Nephron (organoid): ENCODE measurements at regions not wholly inside any gene's neighbourhood (a gene's known extent, or its start where the extent isn't known, plus 50 kb on each side); places are given as distances from the start of the nearest gene placed in this dataset.
A peak's percentile ranks its signal among the peaks of the same experiment; 100 is the strongest.

Experiments used
- H3K27ac Mint-ChIP-seq, 3 experiments: 2 replicates each; pipeline ENCODE4 v1.8.0; 2020; ENCODE audit warnings: mixed read lengths in 3 of 3, mild to moderate bottlenecking in 2 of 3, moderate library complexity in 1 of 3
- H3K27me3 Mint-ChIP-seq: 2 replicates; pipeline ENCODE4 v1.8.0; 2021; ENCODE audit warnings: low read depth, mild to moderate bottlenecking, moderate library complexity, mixed read lengths
- H3K36me3 Mint-ChIP-seq: 2 replicates; pipeline ENCODE4 v1.8.0; 2020; ENCODE audit warnings: low read depth, mixed read lengths
- H3K4me1 Mint-ChIP-seq: 2 replicates; pipeline ENCODE4 v1.8.0; 2020; ENCODE audit warnings: mixed read lengths
- H3K4me3 Mint-ChIP-seq, 3 experiments: 2 replicates each; pipeline ENCODE4 v1.8.0; 2020; ENCODE audit warnings: mild to moderate bottlenecking in 3 of 3, mixed read lengths in 3 of 3, moderate library complexity in 2 of 3
- H3K9me3 Mint-ChIP-seq: 2 replicates; pipeline ENCODE4 v1.8.0; 2020; ENCODE audit warnings: mixed read lengths
- TF ChIP-seq, protein P1 (sequence below), 3 experiments: fragments of 200-600 bp; sonication (generic); IDR thresholded peaks; one replicate each; pipeline ENCODE4 v1.5.0; 2021; ENCODE audit warnings: antibody characterized with exemption in 3 of 3; ENCODE audit not compliant: unreplicated experiment in 3 of 3

DNA sequence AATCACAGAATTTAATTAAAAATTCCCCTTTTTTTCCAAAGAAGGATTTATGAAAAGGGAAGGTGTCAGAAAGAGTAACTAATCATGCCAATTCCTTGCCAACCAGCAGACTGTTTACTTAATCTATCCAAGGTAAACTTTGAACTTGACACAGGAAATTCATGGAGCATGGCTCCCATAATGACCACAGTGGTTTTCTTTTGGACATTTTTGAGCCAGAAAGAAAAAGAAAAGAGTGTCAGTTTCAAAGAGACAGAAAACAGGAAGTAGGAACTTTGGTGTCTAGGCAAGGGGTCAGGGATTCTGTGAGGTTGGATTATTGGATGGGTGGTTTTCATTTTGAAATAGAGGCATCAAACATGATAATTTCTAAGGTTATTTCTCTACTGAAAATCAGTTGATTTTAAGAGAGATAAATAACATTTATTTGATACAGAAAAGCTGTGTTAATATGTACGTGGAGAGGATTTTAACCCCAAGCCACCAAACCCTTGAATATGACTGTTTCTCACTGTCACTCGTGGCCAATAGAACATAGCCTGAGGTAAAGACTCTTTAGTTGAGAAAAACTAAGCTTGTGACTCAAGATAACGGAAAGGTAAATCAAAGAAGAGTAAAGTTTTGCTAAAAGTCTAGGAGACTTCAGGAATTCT, 196.1 kb downstream of the TTC6 start:
- Mint-ChIP-seq H3K4me3 (no peak overlapping the region), H3K36me3 (no peaks in the 10 kb centered on the region), H3K9me3 (no peaks in the 10 kb centered on the region), H3K27me3 (no peaks in the 10 kb centered on the region), H3K4me1 (no peaks in the 10 kb centered on the region), H3K27ac (peak overlapping the region in 2 of 3 experiments; percentile 41 to 70)
- TF ChIP-seq, protein P1, sequence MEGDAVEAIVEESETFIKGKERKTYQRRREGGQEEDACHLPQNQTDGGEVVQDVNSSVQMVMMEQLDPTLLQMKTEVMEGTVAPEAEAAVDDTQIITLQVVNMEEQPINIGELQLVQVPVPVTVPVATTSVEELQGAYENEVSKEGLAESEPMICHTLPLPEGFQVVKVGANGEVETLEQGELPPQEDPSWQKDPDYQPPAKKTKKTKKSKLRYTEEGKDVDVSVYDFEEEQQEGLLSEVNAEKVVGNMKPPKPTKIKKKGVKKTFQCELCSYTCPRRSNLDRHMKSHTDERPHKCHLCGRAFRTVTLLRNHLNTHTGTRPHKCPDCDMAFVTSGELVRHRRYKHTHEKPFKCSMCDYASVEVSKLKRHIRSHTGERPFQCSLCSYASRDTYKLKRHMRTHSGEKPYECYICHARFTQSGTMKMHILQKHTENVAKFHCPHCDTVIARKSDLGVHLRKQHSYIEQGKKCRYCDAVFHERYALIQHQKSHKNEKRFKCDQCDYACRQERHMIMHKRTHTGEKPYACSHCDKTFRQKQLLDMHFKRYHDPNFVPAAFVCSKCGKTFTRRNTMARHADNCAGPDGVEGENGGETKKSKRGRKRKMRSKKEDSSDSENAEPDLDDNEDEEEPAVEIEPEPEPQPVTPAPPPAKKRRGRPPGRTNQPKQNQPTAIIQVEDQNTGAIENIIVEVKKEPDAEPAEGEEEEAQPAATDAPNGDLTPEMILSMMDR (IDR thresholded peaks at IDR 0.05; ENCODE audit: unreplicated experiment in 3 of 3) = no peak

DNA sequence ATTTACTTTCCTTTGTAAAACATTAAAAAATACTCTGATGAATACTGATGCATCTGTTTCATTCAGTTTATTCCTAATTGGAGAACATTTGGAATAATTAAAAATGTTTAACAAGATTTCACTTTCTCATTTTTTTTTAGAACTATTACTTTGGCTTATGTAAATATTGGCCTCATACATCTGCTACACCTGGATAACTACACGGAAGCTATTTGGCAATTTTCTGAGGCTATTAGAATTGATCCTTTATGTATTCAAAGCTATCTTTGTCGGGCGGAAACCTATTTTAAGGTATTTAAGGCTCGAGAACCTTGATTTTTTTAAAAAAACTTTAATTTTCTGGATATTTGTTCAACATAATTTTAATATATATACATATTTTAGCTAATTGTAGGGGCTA, 196.7 kb downstream of the TTC6 start:
- H3K4me3 Mint-ChIP-seq = no peak overlapping the region
- H3K27ac Mint-ChIP-seq = no peak overlapping the region
- no peaks in the 10 kb centered on the region for H3K27me3 Mint-ChIP-seq
- no peaks in the 10 kb centered on the region for H3K9me3 Mint-ChIP-seq
- H3K36me3 Mint-ChIP-seq = no peaks in the 10 kb centered on the region
- TF ChIP-seq, protein P1 (IDR thresholded peaks at IDR 0.05; ENCODE audit: unreplicated experiment in 3 of 3) = no peak
- H3K4me1 Mint-ChIP-seq = no peaks in the 10 kb centered on the region

DNA sequence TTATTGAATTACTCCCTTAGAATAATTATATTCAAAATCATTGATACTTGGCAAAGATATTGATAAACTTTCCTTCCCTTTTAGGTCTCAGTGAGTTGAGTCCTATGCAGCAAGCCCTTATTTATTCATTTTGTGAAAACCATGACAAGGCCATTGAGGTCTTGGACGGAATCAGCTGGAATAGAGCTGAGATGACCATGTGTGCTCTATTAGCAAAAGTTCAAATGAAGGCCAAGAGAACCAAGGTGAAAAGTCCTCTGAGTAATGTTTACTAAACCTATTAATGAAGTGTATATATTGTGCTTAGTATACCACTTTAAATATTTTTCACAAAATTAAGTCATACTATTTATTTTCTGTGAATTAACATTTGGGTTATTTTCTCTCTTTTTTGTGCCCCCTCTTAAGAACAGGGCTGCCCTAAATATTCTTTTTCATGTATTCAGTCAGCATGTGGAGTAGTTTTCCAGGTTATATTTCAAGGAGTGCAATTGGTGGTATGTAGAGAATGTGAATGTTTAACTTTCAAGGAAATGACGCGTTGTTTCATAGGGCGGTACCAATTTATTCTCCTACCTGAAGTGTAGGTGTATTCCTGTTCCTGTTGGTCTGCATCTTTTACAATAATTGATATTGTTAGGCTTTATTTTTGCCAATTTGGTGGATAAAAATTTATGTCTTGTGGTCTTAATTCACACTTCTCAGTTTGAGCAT, 201.4 kb downstream of the TTC6 start:
- Mint-ChIP-seq H3K4me3 (no peak overlapping the region), H3K27ac (no peak overlapping the region), H3K4me1 (no peaks in the 10 kb centered on the region), H3K36me3 (no peaks in the 10 kb centered on the region), H3K9me3 (no peaks in the 10 kb centered on the region), H3K27me3 (no peaks in the 10 kb centered on the region)
- TF ChIP-seq, protein P1 (IDR thresholded peaks at IDR 0.05; ENCODE audit: unreplicated experiment in 3 of 3) = no peak

DNA sequence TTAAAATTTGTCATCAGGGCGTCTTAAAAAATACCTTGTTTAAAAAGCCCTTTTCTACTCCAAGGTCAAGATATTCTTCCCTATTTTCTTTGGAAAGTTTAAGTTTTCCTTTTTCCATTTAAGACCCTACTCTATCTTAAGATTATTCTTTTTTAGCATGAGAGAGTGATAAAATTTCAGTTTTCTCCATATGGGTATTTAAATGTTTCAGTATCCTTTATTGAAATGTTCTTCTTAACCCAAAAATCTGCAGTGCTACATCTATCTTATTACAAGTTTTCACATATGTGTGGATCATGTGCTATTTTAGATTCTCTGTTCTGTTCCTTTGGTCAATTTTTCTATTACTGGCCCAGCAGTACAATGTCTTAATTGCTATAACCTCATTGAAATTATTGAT, 202.2 kb downstream of the TTC6 start:
- TF ChIP-seq, protein P1 (IDR thresholded peaks at IDR 0.05; ENCODE audit: unreplicated experiment in 3 of 3) = no peak
- Mint-ChIP-seq H3K4me3 (no peak overlapping the region), H3K27ac (no peak overlapping the region), H3K9me3 (no peaks in the 10 kb centered on the region), H3K27me3 (no peaks in the 10 kb centered on the region), H3K4me1 (no peaks in the 10 kb centered on the region), H3K36me3 (no peaks in the 10 kb centered on the region)

DNA sequence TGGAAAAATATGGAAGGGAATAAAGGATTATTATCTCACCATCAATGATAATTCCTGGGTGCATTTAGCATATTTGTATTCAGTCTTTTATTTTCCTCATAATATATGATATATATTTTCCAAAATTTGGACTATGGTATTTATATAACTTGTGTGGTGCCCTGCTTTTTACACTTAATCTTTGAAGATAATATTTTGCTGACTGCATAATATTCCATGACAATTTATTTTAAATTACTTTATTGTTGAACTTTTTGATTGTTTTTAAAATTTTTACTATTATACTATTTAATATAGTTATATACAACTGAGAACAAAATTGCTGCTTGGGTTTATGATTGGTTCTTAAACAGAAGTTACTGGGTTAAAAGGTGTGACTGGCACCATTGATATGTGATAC, 212.3 kb downstream of the TTC6 start:
- Mint-ChIP-seq H3K4me3 (no peak overlapping the region), H3K4me1 (no peaks in the 10 kb centered on the region), H3K9me3 (no peaks in the 10 kb centered on the region), H3K27me3 (peaks cover 4% of the 10 kb centered on the region), H3K27ac (no peak overlapping the region), H3K36me3 (no peaks in the 10 kb centered on the region)
- TF ChIP-seq, protein P1 (IDR thresholded peaks at IDR 0.05; ENCODE audit: unreplicated experiment in 3 of 3) = no peak
